ENCODE measurements at regions not wholly inside any gene's neighbourhood (a gene's known extent, or its start where the extent isn't known, plus 50 kb on each side); places are given as distances from the start of the nearest gene placed in this dataset.

DNA sequence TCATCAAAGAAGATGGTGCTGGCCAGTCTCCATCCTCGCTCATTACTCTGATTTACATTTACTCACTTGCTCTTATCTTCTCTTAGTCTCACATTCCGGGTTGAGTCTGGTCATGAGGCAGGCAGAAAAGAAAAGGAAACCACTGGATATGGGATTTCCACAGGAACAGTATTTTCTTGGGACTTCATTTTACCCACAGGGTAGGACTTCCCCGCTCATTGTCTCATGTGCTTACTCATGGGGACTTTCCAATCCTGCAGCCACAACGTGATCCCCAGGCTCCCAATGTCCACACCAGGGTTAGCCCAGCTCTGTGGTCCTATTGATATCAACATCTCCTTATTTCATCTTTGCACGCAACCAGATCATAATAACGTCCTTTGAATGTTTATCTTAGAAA, 373.8 kb downstream of the TMEM182 start:
- H3K56ac ChIP-seq (ENCODE audit: insufficient read length, low read depth, low read length) = no peak overlapping the region
- H3K4me3 Mint-ChIP-seq = no peak overlapping the region
- peaks cover 14 to 16% of the 10 kb centered on the region in 2 experiments for H3K9me3 Mint-ChIP-seq
- no peak overlapping the region for H3K27ac Mint-ChIP-seq
- H3K4me2 ChIP-seq (ENCODE audit: insufficient read depth, insufficient read length, low read length) = no peak overlapping the region
- no peaks in the 10 kb centered on the region for H3K79me2 ChIP-seq (ENCODE audit: insufficient read depth, low read length)
- no peak overlapping the region for H2BK120ac ChIP-seq (ENCODE audit: low read depth, low read length, poor library complexity, severe bottlenecking)
- peaks cover 2% of the 10 kb centered on the region; the same call in 1 of the 2 replicates for H3K27me3 Mint-ChIP-seq (ENCODE audit: low read depth)
- H3T11ph ChIP-seq (ENCODE audit: low read length) = no peak overlapping the region
- no peak overlapping the region for H3K9ac ChIP-seq (ENCODE audit: extremely low read depth, insufficient read length, low read length)
- H3K27me3 ChIP-seq (ENCODE audit: insufficient read depth, low read length) = no peaks in the 10 kb centered on the region
- H3K4ac ChIP-seq (ENCODE audit: low read depth, low read length) = no peak overlapping the region
- no peak overlapping the region for H2AK5ac ChIP-seq (ENCODE audit: insufficient read length, low read length)
- H3K14ac ChIP-seq (ENCODE audit: insufficient read depth, low read length) = no peak overlapping the region
- no peak overlapping the region for H2BK12ac ChIP-seq (ENCODE audit: insufficient read length, low read depth, low read length)
- TF ChIP-seq, protein P1, sequence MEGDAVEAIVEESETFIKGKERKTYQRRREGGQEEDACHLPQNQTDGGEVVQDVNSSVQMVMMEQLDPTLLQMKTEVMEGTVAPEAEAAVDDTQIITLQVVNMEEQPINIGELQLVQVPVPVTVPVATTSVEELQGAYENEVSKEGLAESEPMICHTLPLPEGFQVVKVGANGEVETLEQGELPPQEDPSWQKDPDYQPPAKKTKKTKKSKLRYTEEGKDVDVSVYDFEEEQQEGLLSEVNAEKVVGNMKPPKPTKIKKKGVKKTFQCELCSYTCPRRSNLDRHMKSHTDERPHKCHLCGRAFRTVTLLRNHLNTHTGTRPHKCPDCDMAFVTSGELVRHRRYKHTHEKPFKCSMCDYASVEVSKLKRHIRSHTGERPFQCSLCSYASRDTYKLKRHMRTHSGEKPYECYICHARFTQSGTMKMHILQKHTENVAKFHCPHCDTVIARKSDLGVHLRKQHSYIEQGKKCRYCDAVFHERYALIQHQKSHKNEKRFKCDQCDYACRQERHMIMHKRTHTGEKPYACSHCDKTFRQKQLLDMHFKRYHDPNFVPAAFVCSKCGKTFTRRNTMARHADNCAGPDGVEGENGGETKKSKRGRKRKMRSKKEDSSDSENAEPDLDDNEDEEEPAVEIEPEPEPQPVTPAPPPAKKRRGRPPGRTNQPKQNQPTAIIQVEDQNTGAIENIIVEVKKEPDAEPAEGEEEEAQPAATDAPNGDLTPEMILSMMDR (conservative IDR thresholded peaks at IDR 0.05) = no peak
- no peak overlapping the region for H4K5ac ChIP-seq (ENCODE audit: insufficient read length, low read depth, low read length)
- no peaks in the 10 kb centered on the region for H3K4me1 ChIP-seq (ENCODE audit: insufficient read depth, low read length)
- no peak overlapping the region for H3K27ac ChIP-seq (ENCODE audit: insufficient read length, low read depth, low read length)
- H3K36me3 Mint-ChIP-seq (ENCODE audit: insufficient read depth in 1 of 3, low read depth in 3 of 3) = peaks cover 2 to 12% (median 4%) of the 10 kb centered on the region in 3 experiments; a peak in 5 of 7 replicates
- H3K23ac ChIP-seq (ENCODE audit: insufficient read length, low read depth, low read length) = no peak overlapping the region
- H3K9me3 ChIP-seq (ENCODE audit: control insufficient read depth, low read depth, low read length) = no peaks in the 10 kb centered on the region
- H4K20me1 ChIP-seq (ENCODE audit: control insufficient read depth, insufficient read depth, insufficient read length) = no peaks in the 10 kb centered on the region
- no peak overlapping the region for H4K91ac ChIP-seq (ENCODE audit: insufficient read length, low read depth, low read length)
- no peak overlapping the region for H3K18ac ChIP-seq (ENCODE audit: insufficient read length, low read depth, low read length)
- DNase-seq = no peak
- H2BK20ac ChIP-seq (ENCODE audit: low read depth, low read length, poor library complexity, severe bottlenecking) = no peak overlapping the region
- WGBS (ENCODE audit: extremely low coverage, insufficient read length, low lambda C conversion rate) = no CpG with 5 or more reads among the region's 6 CpGs
- H2AFZ ChIP-seq (ENCODE audit: low read length) = no peak overlapping the region
- H2BK5ac ChIP-seq (ENCODE audit: insufficient read length, low read length) = no peak overlapping the region
- H3K23me2 ChIP-seq (ENCODE audit: insufficient read length, low read depth, low read length, poor library complexity, severe bottlenecking) = no peaks in the 10 kb centered on the region
- H2BK15ac ChIP-seq (ENCODE audit: low read depth, low read length) = no peak overlapping the region
- no peaks in the 10 kb centered on the region for H3K79me1 ChIP-seq (ENCODE audit: insufficient read depth, low read depth, low read length, poor library complexity, severe bottlenecking)
- no peak overlapping the region for H4K8ac ChIP-seq (replicated peaks; ENCODE audit: insufficient read length, low read depth, low read length)
- H3K4me1 Mint-ChIP-seq = peaks cover 15% of the 10 kb centered on the region in 2 experiments
